ENCODE measurements at regions not wholly inside any gene's neighbourhood (a gene's known extent, or its start where the extent isn't known, plus 50 kb on each side); places are given as distances from the start of the nearest gene placed in this dataset.

DNA sequence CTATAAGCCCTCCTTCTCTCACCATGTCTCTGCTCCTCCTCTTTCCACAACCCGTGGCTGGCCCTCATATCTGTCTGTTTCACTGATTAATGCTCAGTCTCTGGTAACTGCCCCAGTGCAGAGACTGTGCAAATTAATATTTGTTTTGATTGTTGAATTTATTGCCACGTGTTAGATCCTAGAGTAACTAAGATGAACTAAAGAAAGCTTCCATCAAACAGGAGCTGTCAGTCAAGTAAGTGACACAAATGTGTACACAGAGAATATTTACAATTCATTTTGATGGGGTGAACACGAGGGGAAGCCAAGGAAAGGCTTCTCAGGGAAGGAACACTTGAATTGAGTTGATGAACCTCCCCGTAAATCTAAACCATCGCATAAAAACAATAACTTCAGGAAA, 182.5 kb downstream of the BAMBI start:
- intact Hi-C loops (cut with micrococcal nuclease), result no loop called here
- BruUV-seq (replicated peaks), result no TSS peak
- H3K27ac ChIP-seq (ENCODE audit: low read depth, low read length), result no peak overlapping the region
- no peak overlapping the region for H3K9ac ChIP-seq (ENCODE audit: low read length)
- no peaks in the 10 kb centered on the region for H3K36me3 ChIP-seq (ENCODE audit: control insufficient read depth in 1 of 2, insufficient read depth in 2 of 2, low read length in 2 of 2)
- H3K4me3 ChIP-seq (replicated peaks in 1 of 2; ENCODE audit: low read depth in 1 of 2, low read length in 2 of 2), result no peak overlapping the region
- H2AFZ ChIP-seq (ENCODE audit: low read depth, low read length, poor library complexity, severe bottlenecking), result no peak overlapping the region
- DNase-seq (ENCODE audit: low read depth, low spot score) (no peak), ATAC-seq (no peak)
- POLR2A ChIA-PET, result no interaction called here
- H3K9me3 ChIP-seq (ENCODE audit: control insufficient read depth in 1 of 2, insufficient read depth in 1 of 2, low read depth in 1 of 2, low read length in 2 of 2), result no peaks in the 10 kb centered on the region
- H3K4me1 ChIP-seq (ENCODE audit: control insufficient read depth in 1 of 2, insufficient read depth in 2 of 2, low read length in 2 of 2), result no peaks in the 10 kb centered on the region
- no peaks in the 10 kb centered on the region for H3K79me2 ChIP-seq (ENCODE audit: insufficient read depth, low read length)
- RAD21 ChIA-PET (ENCODE audit: low non-redundant PET in 1 of 2, low total read pairs in 2 of 2, uncharacterized antibody in 2 of 2, unreplicated experiment in 2 of 2), result no interaction called here
- no peaks in the 10 kb centered on the region for H3K9me2 ChIP-seq (ENCODE audit: insufficient read depth)
- TF ChIP-seq POLR2AphosphoS5 (IDR thresholded peaks at IDR 0.05; ENCODE audit: low read depth, low read length), result no peak
- no peak for TF ChIP-seq CEBPB (IDR thresholded peaks at IDR 0.05; ENCODE audit: low read depth)
- TF ChIP-seq, protein P1, sequence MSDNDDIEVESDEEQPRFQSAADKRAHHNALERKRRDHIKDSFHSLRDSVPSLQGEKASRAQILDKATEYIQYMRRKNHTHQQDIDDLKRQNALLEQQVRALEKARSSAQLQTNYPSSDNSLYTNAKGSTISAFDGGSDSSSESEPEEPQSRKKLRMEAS (IDR thresholded peaks at IDR 0.05), result no peak
- TF ChIP-seq SRF (IDR thresholded peaks at IDR 0.05; ENCODE audit: low read depth), result no peak
- TF ChIP-seq CBX3 (IDR thresholded peaks at IDR 0.05; ENCODE audit: low read depth), result no peak
- no peak for TF ChIP-seq YY1 (IDR thresholded peaks at IDR 0.05; ENCODE audit: extremely low read depth, insufficient replicate concordance, low read depth, low read length)
- no peak for TF ChIP-seq JUND (IDR thresholded peaks at IDR 0.05)
- TF ChIP-seq EZH2phosphoT487 (IDR thresholded peaks at IDR 0.05; ENCODE audit: borderline replicate concordance), result no peak
- no peak for TF ChIP-seq ATF3 (IDR thresholded peaks at IDR 0.05)
- TF ChIP-seq POLR2A (IDR thresholded peaks at IDR 0.05; ENCODE audit: borderline replicate concordance, extremely low read depth, insufficient read depth, insufficient read length), result no peak
- no peak for TF ChIP-seq ZFX (IDR thresholded peaks at IDR 0.05)
- TF ChIP-seq TCF7L2 (IDR thresholded peaks at IDR 0.05; ENCODE audit: borderline replicate concordance, extremely low read depth, insufficient read depth, insufficient read length), result no peak
- TF ChIP-seq ZNF274 (IDR thresholded peaks at IDR 0.05; ENCODE audit: low read depth, low read length), result no peak
- TF ChIP-seq SIN3A (IDR thresholded peaks at IDR 0.05; ENCODE audit: low read depth), result no peak
- TF ChIP-seq SP1 (IDR thresholded peaks at IDR 0.05; ENCODE audit: low read depth), result no peak
- TF ChIP-seq FOSL1 (IDR thresholded peaks at IDR 0.05; ENCODE audit: low read depth), result no peak
- TF ChIP-seq, protein P2, sequence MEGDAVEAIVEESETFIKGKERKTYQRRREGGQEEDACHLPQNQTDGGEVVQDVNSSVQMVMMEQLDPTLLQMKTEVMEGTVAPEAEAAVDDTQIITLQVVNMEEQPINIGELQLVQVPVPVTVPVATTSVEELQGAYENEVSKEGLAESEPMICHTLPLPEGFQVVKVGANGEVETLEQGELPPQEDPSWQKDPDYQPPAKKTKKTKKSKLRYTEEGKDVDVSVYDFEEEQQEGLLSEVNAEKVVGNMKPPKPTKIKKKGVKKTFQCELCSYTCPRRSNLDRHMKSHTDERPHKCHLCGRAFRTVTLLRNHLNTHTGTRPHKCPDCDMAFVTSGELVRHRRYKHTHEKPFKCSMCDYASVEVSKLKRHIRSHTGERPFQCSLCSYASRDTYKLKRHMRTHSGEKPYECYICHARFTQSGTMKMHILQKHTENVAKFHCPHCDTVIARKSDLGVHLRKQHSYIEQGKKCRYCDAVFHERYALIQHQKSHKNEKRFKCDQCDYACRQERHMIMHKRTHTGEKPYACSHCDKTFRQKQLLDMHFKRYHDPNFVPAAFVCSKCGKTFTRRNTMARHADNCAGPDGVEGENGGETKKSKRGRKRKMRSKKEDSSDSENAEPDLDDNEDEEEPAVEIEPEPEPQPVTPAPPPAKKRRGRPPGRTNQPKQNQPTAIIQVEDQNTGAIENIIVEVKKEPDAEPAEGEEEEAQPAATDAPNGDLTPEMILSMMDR (IDR thresholded peaks at IDR 0.05 in 2 of 3, conservative IDR thresholded peaks at IDR 0.05 in 1 of 3; ENCODE audit: borderline replicate concordance in 1 of 3, insufficient read depth in 1 of 3, low read depth in 2 of 3, low read length in 2 of 3), result no peak
- TF ChIP-seq ZBTB33 (IDR thresholded peaks at IDR 0.05; ENCODE audit: extremely low read depth, insufficient replicate concordance, low read length), result no peak
- no peak for TF ChIP-seq REST (IDR thresholded peaks at IDR 0.05; ENCODE audit: low read depth)
- CTCF ChIA-PET, result no interaction called here
- no peaks in the 10 kb centered on the region for H3K27me3 ChIP-seq (ENCODE audit: insufficient read depth, low read length)
- H4K20me1 ChIP-seq (ENCODE audit: insufficient read depth), result no peaks in the 10 kb centered on the region
- no peak overlapping the region for H3K4me2 ChIP-seq (ENCODE audit: low read length)

All from HCT116 (cell line).